Stimulated activated CD4-positive, alpha-beta T cell treated with anti-CD3 and anti-CD28 coated beads, Interleukin-12 subunit alpha, Interleukin-12 subunit beta, amount 100 ng/mL, for 48 hours (primary cell): ENCODE measurements at regions not wholly inside any gene's neighbourhood (a gene's known extent, or its start where the extent isn't known, plus 50 kb on each side); places are given as distances from the start of the nearest gene placed in this dataset.
"Not testable (repeated sequence)": the region's sequence is repeated elsewhere in the genome, so short reads cannot be mapped to it uniquely, and the experiment has no call there.

ENCODE experiments used
- DNase-seq, 3 donors: peaks; one replicate each; pipeline ENCODE4 v3.0.0-alpha.2; 2020; ENCODE audit warnings: low read depth in 2 of 3, low spot score in 1 of 3

DNA sequence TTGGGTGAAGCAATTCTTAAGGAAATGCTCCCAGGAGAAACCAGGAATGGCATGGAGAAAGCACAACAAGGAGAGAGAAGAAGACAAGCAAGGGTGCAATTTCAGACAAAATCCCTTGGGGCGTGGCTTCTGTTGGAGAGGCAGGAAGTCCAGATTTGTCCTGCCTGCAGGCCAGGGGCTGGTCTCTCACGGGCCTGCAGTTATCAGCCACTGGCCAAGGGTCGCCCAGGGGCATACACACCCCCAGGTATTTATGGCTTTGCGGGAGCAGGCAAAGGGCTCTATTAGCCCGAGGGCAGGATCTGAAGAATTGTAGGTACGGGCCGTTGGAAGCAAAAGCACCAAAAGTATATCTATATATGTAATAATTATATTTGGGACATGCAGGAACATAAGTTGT, 87.7 kb downstream of the IYD start:
- DNase-seq, result no peak

DNA sequence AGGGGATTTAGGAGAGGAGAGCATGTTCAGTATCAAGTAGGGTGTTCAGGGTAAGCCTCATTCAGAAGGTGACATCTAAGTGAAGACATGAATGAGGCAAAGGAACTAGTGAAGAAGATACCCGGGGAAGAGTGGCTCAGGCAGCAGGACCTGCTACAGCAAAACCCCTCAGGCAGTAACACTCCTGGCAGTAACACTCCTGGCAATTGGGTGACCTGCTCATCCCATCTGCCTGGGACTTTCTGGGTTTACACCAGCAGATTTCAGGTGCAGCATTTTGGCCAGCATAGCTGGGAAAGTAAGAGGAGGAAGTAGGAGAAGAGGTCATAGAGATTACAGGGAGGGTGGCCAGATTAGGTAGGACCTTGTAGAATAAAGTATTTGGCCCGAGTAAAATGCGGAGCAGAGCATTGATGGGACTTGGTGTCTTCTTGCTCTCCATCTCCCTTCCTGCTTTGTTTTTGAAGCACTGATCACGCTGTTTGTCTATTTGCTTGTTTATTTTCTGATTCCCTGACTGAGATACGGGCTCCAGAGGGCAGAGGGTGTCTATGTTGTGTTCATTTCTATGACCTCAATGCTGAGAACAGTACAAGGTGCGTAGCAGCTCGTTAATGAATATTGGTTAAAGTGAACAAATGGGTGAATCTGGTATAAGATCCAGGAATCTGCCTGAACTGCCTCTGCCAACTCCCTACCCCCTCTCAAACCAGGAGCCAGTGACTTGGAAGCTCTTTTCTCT, 88.3 kb downstream of the IYD start:
- DNase-seq, result no peak

DNA sequence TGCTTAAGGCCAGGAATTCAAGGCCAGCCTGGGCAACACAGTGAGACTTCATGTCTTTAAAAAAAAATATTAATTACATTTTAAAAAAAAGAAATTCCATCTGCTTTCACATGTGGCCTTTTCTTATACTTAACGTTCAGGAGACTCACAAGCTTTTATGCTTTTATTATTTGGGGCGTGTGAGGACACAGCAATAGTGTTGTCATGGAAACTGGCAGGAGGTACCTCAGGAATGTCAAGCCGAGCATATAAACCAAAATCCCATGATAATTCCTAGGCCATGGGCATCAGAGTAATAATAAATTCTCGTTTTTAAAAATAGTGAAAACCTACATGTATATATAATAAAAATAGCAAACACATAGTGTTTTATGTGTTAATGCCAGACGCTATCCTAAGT, 89.8 kb downstream of the IYD start:
- DNase-seq, result no peak

GRCh38 chr6:150463852-150464251, 95.0 kb downstream of the IYD start:
- no peak for DNase-seq

- no peak for DNase-seq
Measured at GRCh38 chr6:150464966-150465365, 96.2 kb downstream of the IYD start.

- DNase-seq, result no peak
Measured at GRCh38 chr6:150465610-150466009, 96.8 kb downstream of the IYD start.

- no peak for DNase-seq
Measured at GRCh38 chr6:150466196-150466595, 97.4 kb downstream of the IYD start.

DNA sequence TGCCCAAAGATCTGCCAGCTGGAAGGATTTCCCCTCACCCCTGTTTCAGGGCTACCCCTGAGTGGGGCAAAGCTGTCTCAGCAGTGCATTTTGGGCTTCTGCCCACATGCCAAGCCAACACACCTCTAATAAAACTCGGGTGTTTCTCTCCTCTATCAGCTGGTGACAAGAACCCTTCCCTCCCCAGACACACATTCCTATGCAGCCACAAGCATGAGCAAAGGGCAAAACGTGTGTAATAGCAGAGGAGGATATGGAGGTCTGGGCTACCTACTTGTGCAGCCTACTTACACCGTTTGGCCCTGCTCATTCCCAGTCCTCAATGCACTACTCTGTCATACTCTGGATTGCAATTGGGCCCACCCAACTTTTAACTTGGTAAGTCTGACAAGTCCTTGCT, 101.3 kb downstream of the IYD start:
- DNase-seq, result no peak

DNA sequence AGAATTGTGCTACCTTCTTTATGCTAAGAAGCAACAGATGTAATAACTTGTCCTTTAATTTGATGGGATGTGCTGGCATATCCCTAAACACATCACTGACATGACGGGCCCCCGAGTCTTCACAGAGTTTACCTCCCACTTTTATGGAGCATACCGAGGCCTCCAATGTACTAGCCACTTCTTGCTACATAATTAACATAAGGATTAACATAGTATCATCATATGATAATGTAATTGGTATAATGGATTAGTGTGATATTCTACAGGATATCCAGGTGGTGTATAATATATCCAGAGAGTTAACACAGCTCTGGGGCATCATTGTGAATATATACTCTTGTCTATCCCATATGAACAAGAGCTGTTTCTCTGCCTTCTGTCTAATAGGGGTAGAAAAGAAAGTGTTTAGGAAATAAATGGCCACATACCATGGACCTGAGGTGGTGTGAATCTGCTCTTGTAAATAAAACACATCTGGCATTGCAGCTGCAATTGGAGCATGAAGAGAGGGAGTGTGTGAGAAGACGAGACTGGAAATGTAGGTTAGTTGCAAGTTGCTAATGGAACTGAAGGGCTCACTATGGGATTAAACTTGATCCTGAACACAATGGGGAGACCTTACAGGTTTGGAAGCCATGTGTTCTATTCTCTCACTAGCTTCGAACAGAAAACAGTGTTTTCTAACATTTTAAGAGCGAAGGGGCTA, 102.3 kb downstream of the IYD start:
- no peak for DNase-seq

DNA sequence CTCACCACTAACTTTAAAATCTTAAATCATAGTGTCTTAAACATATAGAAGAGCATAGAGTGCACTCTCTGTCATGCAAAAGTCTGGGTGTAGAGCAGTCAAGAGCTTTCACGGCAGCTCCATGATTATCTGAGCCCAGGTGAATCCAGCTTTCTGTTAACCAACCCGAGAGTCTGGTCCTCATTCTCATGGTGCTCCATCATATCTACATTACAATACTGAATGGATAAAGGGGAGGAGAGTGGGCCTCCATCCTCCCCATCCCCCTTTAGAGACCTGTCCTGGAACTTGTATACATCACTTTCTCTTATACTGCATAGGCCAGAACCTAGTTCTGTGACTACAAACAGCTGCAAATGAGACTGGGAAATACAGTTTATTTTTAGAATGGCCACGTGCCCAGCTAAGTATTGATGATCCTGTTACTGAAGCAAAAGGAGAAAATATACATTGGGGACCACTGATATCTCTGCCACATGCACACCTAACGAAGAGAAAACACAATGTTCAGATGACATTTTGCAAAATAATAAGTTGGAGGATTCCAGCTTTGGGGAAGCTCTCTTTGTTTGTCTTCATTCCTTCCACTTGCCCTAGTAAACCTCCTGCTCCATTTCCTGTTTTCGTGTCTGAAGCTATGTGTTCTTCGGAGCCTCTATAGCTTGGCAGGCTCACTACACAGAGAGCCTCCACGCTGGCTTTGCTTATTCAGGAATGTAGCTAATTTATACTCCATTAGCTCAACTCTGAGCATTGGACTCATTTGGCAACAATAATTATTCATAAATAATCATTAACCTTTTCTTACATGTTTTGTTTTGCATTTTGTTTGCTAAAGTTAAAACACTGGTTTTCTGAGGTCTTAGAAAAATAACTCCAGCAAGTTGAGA, 110.1 kb downstream of the IYD start:
- DNase-seq, result no peak

GRCh38 chr6:150482883-150483409, 114.1 kb downstream of the IYD start:
- no peak for DNase-seq

DNA sequence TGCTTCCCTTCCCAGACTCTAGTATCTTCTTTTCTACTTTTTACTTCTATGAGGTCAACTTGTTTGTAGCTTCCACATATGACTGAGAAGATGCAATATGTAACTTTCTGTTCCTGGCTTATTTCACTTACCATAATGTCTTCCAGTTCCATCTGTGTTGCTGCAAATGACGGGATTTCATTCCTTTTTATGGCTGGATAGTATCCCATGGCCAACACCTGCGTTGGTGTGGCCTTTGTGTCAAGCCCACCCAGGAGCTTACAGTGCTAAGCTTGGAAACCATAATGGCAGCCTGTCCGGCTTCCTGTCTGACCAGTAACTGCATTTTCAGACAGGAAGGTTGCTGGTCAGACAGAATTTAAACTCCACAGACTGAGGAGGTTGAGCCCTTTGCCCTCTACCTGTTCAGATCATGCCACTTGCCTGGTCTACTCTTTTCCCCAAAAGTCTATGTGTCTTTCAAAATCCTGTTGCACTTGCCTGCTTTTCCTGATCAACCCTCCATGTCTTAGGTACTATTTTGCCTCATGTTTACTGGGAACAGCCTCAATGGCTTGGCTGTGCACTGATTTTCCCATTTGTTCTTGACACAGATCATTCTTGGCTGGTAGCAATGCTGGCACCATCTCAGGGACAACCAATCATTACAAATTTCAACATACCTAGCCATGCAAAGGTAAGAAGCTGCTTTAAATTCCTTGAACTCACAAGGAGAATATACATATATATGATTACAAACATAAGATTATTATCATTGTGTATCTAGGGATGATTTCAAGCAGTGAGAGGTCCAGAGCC, 114.3 kb upstream of the PLEKHG1 start:
- DNase-seq, result no peak

GRCh38 chr6:150486048-150486447, 113.6 kb upstream of the PLEKHG1 start:
- no peak for DNase-seq

DNA sequence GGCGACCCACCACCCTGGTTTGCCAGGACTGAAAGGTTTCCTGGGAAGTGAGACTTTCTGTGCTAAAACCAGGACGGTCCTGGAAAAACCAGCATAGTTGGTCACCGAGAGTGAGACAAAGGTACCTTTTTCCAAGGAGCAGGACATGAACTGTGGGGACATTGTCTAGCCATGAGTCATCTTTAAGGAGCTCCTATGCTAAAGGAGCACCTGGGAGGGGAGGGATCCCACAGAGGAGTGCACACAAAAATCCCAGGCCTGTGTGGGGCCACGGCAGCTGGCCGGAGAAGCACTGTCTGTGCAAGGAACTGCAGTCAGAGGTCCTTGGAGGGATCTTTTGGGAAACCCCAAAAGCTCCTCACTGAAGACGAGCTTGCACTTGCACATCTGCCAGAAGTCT, 109.1 kb upstream of the PLEKHG1 start:
- DNase-seq, result no peak

- peak in 1 of 3 donors; percentile 37 for DNase-seq
Measured at GRCh38 chr6:150491131-150491810, 108.4 kb upstream of the PLEKHG1 start.

GRCh38 chr6:150491811-150492172, 107.9 kb upstream of the PLEKHG1 start:
- no peak for DNase-seq

- no peak for DNase-seq
Measured at GRCh38 chr6:150492507-150492906, 107.2 kb upstream of the PLEKHG1 start.

GRCh38 chr6:150492941-150493340, 106.7 kb upstream of the PLEKHG1 start:
- no peak for DNase-seq

- not testable (repeated sequence) for DNase-seq
Measured at GRCh38 chr6:150493552-150493951, 106.1 kb upstream of the PLEKHG1 start.

- DNase-seq, result no peak
Measured at GRCh38 chr6:150494241-150494640, 105.4 kb upstream of the PLEKHG1 start.
